SH-SY5Y (cell line): ENCODE measurements at regions not wholly inside any gene's neighbourhood (a gene's known extent, or its start where the extent isn't known, plus 50 kb on each side); places are given as distances from the start of the nearest gene placed in this dataset.

ENCODE experiments used
- GATA2 ChIP-seq: IDR thresholded peaks from 2 replicates; pipeline ENCODE4 v1.6.1; 2011; ENCODE audit warnings: mild to moderate bottlenecking, low read depth, low read length
- GATA3 ChIP-seq: IDR thresholded peaks from 2 replicates; pipeline ENCODE4 v1.6.1; 2011; ENCODE audit warnings: low read depth, mild to moderate bottlenecking, low read length, moderate library complexity

DNA sequence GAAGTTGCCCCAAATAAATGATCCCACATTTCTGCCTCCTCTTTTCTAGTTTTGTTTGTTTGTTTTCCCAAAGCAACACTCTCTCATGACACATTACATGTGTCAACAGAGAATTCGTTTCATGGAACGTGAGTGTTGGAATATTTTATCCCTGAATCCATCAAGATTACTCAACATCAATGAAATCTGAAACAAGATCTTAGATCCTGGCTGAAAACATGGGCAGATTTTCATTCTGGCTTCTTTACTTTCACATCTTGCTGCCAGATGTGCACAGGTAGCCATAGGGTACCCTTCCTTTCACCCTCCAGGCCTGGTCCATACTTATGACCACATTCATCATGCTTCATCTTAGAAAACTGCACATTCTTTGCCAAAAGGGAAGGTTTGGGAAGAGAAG is 347.0 kb downstream of the DOK5 start:
- no peak for TF ChIP-seq GATA2
- TF ChIP-seq GATA3: no peak
